ENCODE measurements at regions not wholly inside any gene's neighbourhood (a gene's known extent, or its start where the extent isn't known, plus 50 kb on each side); places are given as distances from the start of the nearest gene placed in this dataset.
"Not testable (repeated sequence)": the region's sequence is repeated elsewhere in the genome, so short reads cannot be mapped to it uniquely, and the experiment has no call there.

DNA sequence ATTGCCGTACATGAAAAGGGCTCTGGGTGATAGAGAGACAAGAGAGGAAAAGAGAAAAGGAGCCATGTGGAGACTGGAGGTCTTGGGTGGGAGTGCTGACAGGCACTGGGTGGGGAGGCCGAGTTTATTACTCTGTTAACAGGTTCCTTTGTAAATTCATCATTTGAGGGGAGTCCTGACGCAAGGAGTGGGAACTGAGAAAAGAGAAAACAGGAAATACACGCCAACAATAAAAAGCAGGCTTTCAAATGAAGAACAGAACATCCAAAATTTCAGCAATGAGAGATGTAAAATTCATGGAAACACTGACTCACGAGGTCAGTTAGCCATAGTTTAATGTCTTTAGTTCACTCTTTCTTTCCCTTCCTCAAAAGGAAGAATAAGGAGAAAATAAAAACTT, 342.8 kb downstream of the TMEM167A start:
- H3K4me3 ChIP-seq (ENCODE audit: low read length), result no peak overlapping the region
- no peak overlapping the region for H2AFZ ChIP-seq (ENCODE audit: low read depth, low read length)
- H3K9me3 ChIP-seq (ENCODE audit: low read length), result no peaks in the 10 kb centered on the region

GRCh38 chr5:82730913-82731312, 346.3 kb downstream of the TMEM167A start:
- H2AFZ ChIP-seq (ENCODE audit: low read depth, low read length), result no peak overlapping the region
- no peak overlapping the region for H3K4me3 ChIP-seq (ENCODE audit: low read length)
- H3K27me3 ChIP-seq (ENCODE audit: insufficient read depth, low read length), result no peaks in the 10 kb centered on the region
- no peaks in the 10 kb centered on the region for H3K9me3 ChIP-seq (ENCODE audit: low read length)
- H3K4me1 ChIP-seq (ENCODE audit: insufficient read depth, low read length), result peaks cover 7% of the 10 kb centered on the region
- H3K36me3 ChIP-seq (ENCODE audit: insufficient read depth, low read length), result no peaks in the 10 kb centered on the region

More for the DNA sequence above, 342.8 kb downstream of the TMEM167A start:
- peaks cover 7% of the 10 kb centered on the region for H3K4me1 ChIP-seq (ENCODE audit: insufficient read depth, low read length)
- no peaks in the 10 kb centered on the region for H3K27me3 ChIP-seq (ENCODE audit: insufficient read depth, low read length)
- H3K36me3 ChIP-seq (ENCODE audit: insufficient read depth, low read length), result no peaks in the 10 kb centered on the region

- no peaks in the 10 kb centered on the region for H3K36me3 ChIP-seq (ENCODE audit: insufficient read depth, low read length)
- no peak overlapping the region for H2AFZ ChIP-seq (ENCODE audit: low read depth, low read length)
- H3K4me1 ChIP-seq (ENCODE audit: insufficient read depth, low read length), result no peaks in the 10 kb centered on the region
- no peak overlapping the region for H3K4me3 ChIP-seq (ENCODE audit: low read length)
- H3K9me3 ChIP-seq (ENCODE audit: low read length), result no peaks in the 10 kb centered on the region
- no peaks in the 10 kb centered on the region for H3K27me3 ChIP-seq (ENCODE audit: insufficient read depth, low read length)
These were observed 348.1 kb downstream of the TMEM167A start for GRCh38 chr5:82728926-82729702.

GRCh38 chr5:82723168-82723567, 354.0 kb downstream of the TMEM167A start:
- Histone ChIP-seq H2AFZ (ENCODE audit: low read depth, low read length) (no peak overlapping the region), H3K36me3 (ENCODE audit: insufficient read depth, low read length) (no peaks in the 10 kb centered on the region), H3K27me3 (ENCODE audit: insufficient read depth, low read length) (no peaks in the 10 kb centered on the region), H3K4me3 (ENCODE audit: low read length) (no peak overlapping the region), H3K9me3 (ENCODE audit: low read length) (no peaks in the 10 kb centered on the region), H3K4me1 (ENCODE audit: insufficient read depth, low read length) (peaks cover 16% of the 10 kb centered on the region)

DNA sequence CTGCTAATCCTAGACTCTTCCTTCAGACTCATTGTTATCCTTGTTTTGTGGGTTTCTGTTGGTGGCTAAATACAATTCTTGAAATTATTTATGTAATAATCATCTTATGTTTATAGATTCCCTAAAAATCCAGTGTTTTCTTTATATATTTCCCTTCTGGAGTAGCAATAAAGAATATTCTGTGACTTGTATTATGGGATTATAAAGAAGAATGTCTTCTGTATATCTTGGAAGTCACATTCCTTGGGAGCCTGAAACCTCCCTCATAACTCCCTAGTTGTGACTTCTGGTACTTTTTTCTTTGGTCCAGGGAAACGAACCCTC, 356.1 kb downstream of the TMEM167A start:
- Histone ChIP-seq H2AFZ (ENCODE audit: low read depth, low read length) (peak overlapping the region; percentile 62), H3K9me3 (ENCODE audit: low read length) (no peaks in the 10 kb centered on the region), H3K27me3 (ENCODE audit: insufficient read depth, low read length) (no peaks in the 10 kb centered on the region), H3K4me1 (ENCODE audit: insufficient read depth, low read length) (peaks cover 16% of the 10 kb centered on the region), H3K36me3 (ENCODE audit: insufficient read depth, low read length) (no peaks in the 10 kb centered on the region), H3K4me3 (ENCODE audit: low read length) (no peak overlapping the region)

- no peak overlapping the region for H3K4me3 ChIP-seq (ENCODE audit: low read length)
- H3K36me3 ChIP-seq (ENCODE audit: insufficient read depth, low read length), result no peaks in the 10 kb centered on the region
- peak overlapping the region; percentile 62 for H2AFZ ChIP-seq (ENCODE audit: low read depth, low read length)
- H3K9me3 ChIP-seq (ENCODE audit: low read length), result no peaks in the 10 kb centered on the region
- peaks cover 16% of the 10 kb centered on the region for H3K4me1 ChIP-seq (ENCODE audit: insufficient read depth, low read length)
- H3K27me3 ChIP-seq (ENCODE audit: insufficient read depth, low read length), result no peaks in the 10 kb centered on the region
These were observed 356.7 kb downstream of the TMEM167A start for GRCh38 chr5:82720213-82721086.

- Histone ChIP-seq H3K36me3 (ENCODE audit: insufficient read depth, low read length) (no peaks in the 10 kb centered on the region), H3K9me3 (ENCODE audit: low read length) (no peaks in the 10 kb centered on the region), H3K4me3 (ENCODE audit: low read length) (no peak overlapping the region), H3K27me3 (ENCODE audit: insufficient read depth, low read length) (no peaks in the 10 kb centered on the region), H2AFZ (ENCODE audit: low read depth, low read length) (no peak overlapping the region), H3K4me1 (ENCODE audit: insufficient read depth, low read length) (peaks cover 16% of the 10 kb centered on the region)
These were observed 357.8 kb downstream of the TMEM167A start for GRCh38 chr5:82719368-82719767.

- Histone ChIP-seq H2AFZ (ENCODE audit: low read depth, low read length) (no peak overlapping the region), H3K4me3 (ENCODE audit: low read length) (no peak overlapping the region), H3K9me3 (ENCODE audit: low read length) (no peaks in the 10 kb centered on the region)
These were observed 359.5 kb downstream of the TMEM167A start for GRCh38 chr5:82717738-82718137.

DNA sequence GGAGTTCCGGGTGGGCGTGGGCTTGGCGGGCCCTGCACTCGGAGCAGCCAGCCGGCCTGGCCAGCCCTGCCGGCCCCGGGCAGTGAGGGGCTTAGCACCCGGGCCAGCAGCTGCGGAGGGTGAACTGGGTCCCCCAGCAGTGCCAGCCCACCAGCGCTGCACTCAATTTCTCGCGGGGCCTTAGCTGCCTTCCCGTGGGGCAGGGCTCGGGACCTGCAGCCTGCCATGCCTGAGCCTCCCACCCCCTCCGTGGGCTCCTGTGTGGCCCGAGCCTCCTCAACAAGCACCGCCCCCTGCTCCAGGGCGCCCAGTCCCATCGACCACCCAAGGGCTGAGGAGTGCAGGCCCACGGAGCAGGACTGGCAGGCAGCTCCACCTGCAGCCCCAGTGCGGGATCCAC, 362.5 kb downstream of the TMEM167A start:
- H3K36me3 ChIP-seq (ENCODE audit: insufficient read depth, low read length); H3K27me3 ChIP-seq (ENCODE audit: insufficient read depth, low read length); H3K4me1 ChIP-seq (ENCODE audit: insufficient read depth, low read length); H3K9me3 ChIP-seq (ENCODE audit: low read length); H2AFZ ChIP-seq (ENCODE audit: low read depth, low read length); H3K4me3 ChIP-seq (ENCODE audit: low read length): not testable (repeated sequence)

More at GRCh38 chr5:82717738-82718137, 359.5 kb downstream of the TMEM167A start:
- H3K4me1 ChIP-seq (ENCODE audit: insufficient read depth, low read length), result peaks cover 16% of the 10 kb centered on the region
- no peaks in the 10 kb centered on the region for H3K27me3 ChIP-seq (ENCODE audit: insufficient read depth, low read length)
- H3K36me3 ChIP-seq (ENCODE audit: insufficient read depth, low read length), result no peaks in the 10 kb centered on the region

GRCh38 chr5:82713811-82714210, 363.4 kb downstream of the TMEM167A start:
- H3K4me1 ChIP-seq (ENCODE audit: insufficient read depth, low read length), result no peaks in the 10 kb centered on the region
- H3K9me3 ChIP-seq (ENCODE audit: low read length), result no peaks in the 10 kb centered on the region
- no peaks in the 10 kb centered on the region for H3K36me3 ChIP-seq (ENCODE audit: insufficient read depth, low read length)

DNA sequence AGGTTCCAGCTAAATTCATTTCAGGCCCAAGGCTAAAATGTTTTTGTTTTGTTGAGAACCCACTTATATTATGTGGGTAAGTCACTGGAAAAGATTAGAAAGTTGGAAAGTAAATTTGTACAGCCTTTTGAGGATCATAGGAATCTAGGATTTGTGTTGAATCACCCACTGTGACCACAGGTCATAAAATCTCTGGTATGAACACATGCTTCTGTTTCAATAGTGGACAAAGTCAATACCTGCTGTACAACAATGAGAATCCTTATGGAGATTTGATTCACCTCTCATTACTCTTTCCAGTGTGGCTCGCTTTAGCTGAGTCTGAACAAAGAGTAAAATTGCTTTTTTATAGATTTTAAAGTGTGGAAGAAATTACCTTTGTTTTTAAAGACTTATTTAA, 369.5 kb downstream of the TMEM167A start:
- no peaks in the 10 kb centered on the region for H3K4me1 ChIP-seq (ENCODE audit: insufficient read depth, low read length)

More at GRCh38 chr5:82713811-82714210, 363.4 kb downstream of the TMEM167A start:
- no peak overlapping the region for H3K4me3 ChIP-seq (ENCODE audit: low read length)
- H3K27me3 ChIP-seq (ENCODE audit: insufficient read depth, low read length), result no peaks in the 10 kb centered on the region
- H2AFZ ChIP-seq (ENCODE audit: low read depth, low read length), result no peak overlapping the region

GRCh38 chr5:82704381-82704780, 372.8 kb downstream of the TMEM167A start:
- H3K4me1 ChIP-seq (ENCODE audit: insufficient read depth, low read length), result no peaks in the 10 kb centered on the region

More for the DNA sequence above, 369.5 kb downstream of the TMEM167A start:
- Histone ChIP-seq H2AFZ (ENCODE audit: low read depth, low read length) (no peak overlapping the region), H3K9me3 (ENCODE audit: low read length) (no peaks in the 10 kb centered on the region), H3K4me3 (ENCODE audit: low read length) (no peak overlapping the region), H3K36me3 (ENCODE audit: insufficient read depth, low read length) (no peaks in the 10 kb centered on the region), H3K27me3 (ENCODE audit: insufficient read depth, low read length) (no peaks in the 10 kb centered on the region)

DNA sequence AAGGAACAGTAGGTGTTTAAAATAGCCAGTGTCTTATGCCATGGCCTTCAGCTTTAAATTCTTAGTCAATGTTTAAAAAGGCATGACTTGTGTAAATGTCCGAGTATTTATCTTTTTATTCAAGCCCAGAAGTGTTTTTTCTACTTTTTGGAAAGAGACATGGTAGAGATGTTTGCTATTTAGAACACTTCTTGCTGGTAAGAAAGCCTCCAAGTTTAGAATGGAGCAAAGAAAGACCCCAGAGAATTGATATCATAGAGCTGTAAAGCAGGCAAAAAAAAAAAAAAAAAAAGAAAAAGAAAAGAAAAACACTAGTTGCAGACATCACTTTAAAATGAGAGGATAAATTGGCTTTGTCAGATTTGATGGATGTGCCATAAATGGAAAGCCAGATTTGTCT, 375.1 kb downstream of the TMEM167A start:
- H3K9me3 ChIP-seq (ENCODE audit: low read length), result no peaks in the 10 kb centered on the region
- no peak overlapping the region for H3K4me3 ChIP-seq (ENCODE audit: low read length)
- no peak overlapping the region for H2AFZ ChIP-seq (ENCODE audit: low read depth, low read length)
- no peaks in the 10 kb centered on the region for H3K4me1 ChIP-seq (ENCODE audit: insufficient read depth, low read length)
- no peaks in the 10 kb centered on the region for H3K27me3 ChIP-seq (ENCODE audit: insufficient read depth, low read length)
- no peaks in the 10 kb centered on the region for H3K36me3 ChIP-seq (ENCODE audit: insufficient read depth, low read length)

More at GRCh38 chr5:82704381-82704780, 372.8 kb downstream of the TMEM167A start:
- Histone ChIP-seq H3K27me3 (ENCODE audit: insufficient read depth, low read length) (no peaks in the 10 kb centered on the region), H3K4me3 (ENCODE audit: low read length) (no peak overlapping the region), H3K36me3 (ENCODE audit: insufficient read depth, low read length) (no peaks in the 10 kb centered on the region), H2AFZ (ENCODE audit: low read depth, low read length) (no peak overlapping the region), H3K9me3 (ENCODE audit: low read length) (no peaks in the 10 kb centered on the region)

Measured in neuron (in vitro differentiated cells).